Loucy (cell line): ENCODE measurements at regions not wholly inside any gene's neighbourhood (a gene's known extent, or its start where the extent isn't known, plus 50 kb on each side); places are given as distances from the start of the nearest gene placed in this dataset.

Experiments used
- H2AFZ ChIP-seq: fragments of 200-600 bp; sonication (generic); 2 replicates; pipeline ENCODE4 v1.6.0; 2016; ENCODE audit warnings: antibody characterized with exemption, mild to moderate bottlenecking, low read length, moderate library complexity
- H3F3A ChIP-seq: fragments of 200-600 bp; 2 replicates; pipeline ENCODE4 v1.6.0; 2016; ENCODE audit warnings: antibody characterized with exemption, low read depth, mild to moderate bottlenecking
- H3K27me3 ChIP-seq: fragments of 200-600 bp; sonication (generic); 2 replicates; pipeline ENCODE4 v1.6.1; 2014; ENCODE audit warnings: low read length, mild to moderate bottlenecking; ENCODE audit not compliant: insufficient read depth, poor library complexity, severe bottlenecking
- H3K36me3 ChIP-seq: fragments of 200-600 bp; sonication (generic); 2 replicates; pipeline ENCODE4 v1.6.1; 2016; ENCODE audit warnings: low read length; ENCODE audit not compliant: insufficient read depth
- H3K4me1 ChIP-seq: fragments of 200-600 bp; sonication (generic); 2 replicates; pipeline ENCODE4 v1.5.1; 2014; ENCODE audit warnings: low read length, mild to moderate bottlenecking; ENCODE audit not compliant: insufficient read depth, poor library complexity, severe bottlenecking
- H3K4me2 ChIP-seq: fragments of 200-600 bp; sonication (generic); 2 replicates; pipeline ENCODE4 v1.6.0; 2014; ENCODE audit warnings: antibody characterized with exemption, low read length, low read depth, mild to moderate bottlenecking; ENCODE audit not compliant: poor library complexity, severe bottlenecking
- H3K4me3 ChIP-seq: fragments of 200-600 bp; sonication (generic); 2 replicates; pipeline ENCODE4 v1.5.1; 2014; ENCODE audit warnings: low read length, mild to moderate bottlenecking, mixed read lengths; ENCODE audit not compliant: poor library complexity, severe bottlenecking
- H3K79me2 ChIP-seq: fragments of 200-600 bp; sonication (generic); 2 replicates; pipeline ENCODE4 v1.6.1; 2014; ENCODE audit warnings: low read length; ENCODE audit not compliant: insufficient read depth
- H3K9ac ChIP-seq: fragments of 200-600 bp; sonication (generic); 2 replicates; pipeline ENCODE4 v1.6.0; 2014; ENCODE audit warnings: mild to moderate bottlenecking, low read depth, low read length, moderate library complexity; ENCODE audit not compliant: poor library complexity, severe bottlenecking
- H3K9me2 ChIP-seq: fragments of 200-600 bp; sonication (generic); replicated peaks from 2 replicates; pipeline ENCODE4 v1.6.1; 2016; ENCODE audit warnings: low read depth, low read length, mixed read lengths
- H3K9me3 ChIP-seq: fragments of 200-600 bp; sonication (generic); 2 replicates; pipeline ENCODE4 v1.6.1; 2014; ENCODE audit warnings: mild to moderate bottlenecking, antibody characterized with exemption, low read length, low read depth; ENCODE audit not compliant: insufficient read depth
- H4K20me1 ChIP-seq: fragments of 200-600 bp; sonication (generic); 2 replicates; pipeline ENCODE4 v1.6.0; 2014; ENCODE audit warnings: antibody characterized with exemption, low read length, mild to moderate bottlenecking; ENCODE audit not compliant: insufficient read depth, poor library complexity, severe bottlenecking
- EZH2phosphoT487 ChIP-seq: fragments of 200-600 bp; IDR thresholded peaks from 2 replicates; pipeline ENCODE4 v1.6.1; 2018; ENCODE audit warnings: antibody characterized with exemption, mild to moderate bottlenecking, moderate library complexity, borderline replicate concordance
- TF ChIP-seq, protein P1 (sequence below): fragments of 200-600 bp; sonication (generic); conservative IDR thresholded peaks from 2 replicates; pipeline ENCODE4 v1.5.1; 2014; ENCODE audit warnings: mild to moderate bottlenecking, antibody characterized with exemption, low read length

DNA sequence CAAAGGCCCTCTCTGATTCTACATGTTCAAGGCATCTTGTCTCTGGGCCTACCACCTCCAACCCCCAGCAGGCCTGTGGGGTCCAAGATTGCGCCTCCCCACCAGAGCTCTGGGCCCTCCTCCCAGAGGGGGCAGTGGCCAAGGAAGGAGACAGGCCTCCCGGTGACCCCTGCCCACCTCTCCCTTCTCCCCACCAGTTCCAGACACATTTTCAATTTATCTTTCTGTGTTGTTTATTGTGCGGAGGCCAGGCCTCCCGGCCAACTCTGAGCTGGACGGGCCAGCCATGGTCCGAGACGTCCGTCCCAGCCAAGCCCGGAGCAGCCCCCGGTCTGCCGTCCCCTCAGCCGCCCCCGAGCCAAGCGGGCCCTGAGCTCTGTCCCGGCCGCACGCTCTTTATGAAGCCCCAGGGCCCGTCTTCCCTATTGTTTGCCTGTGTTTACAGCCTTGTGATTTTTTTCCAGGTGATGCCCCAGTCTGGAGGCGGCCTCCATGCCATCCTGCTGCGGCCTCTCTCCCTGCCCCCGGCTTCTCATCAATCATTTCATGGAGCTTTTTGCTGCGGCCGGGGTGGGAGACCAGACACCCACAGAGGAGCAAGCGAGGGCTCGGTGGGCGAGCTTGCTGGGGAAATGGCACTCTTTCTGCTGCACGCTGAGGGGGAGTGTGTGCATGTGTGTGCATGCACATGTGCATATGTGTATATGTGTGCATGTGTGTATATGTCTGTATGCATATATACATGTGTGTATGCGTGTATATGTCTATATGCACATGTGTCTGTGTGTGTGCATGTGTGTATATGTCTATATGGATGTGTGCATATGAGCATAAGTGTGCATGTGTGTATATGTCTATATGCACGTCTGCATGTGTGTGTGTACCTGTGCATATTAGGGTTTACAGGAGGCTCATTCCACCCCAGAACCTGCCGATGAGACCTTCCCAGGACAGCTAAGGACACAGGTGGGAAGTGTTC is 52.7 kb upstream of the ELN start:
- Histone ChIP-seq H3K9me3 (no peaks in the 10 kb centered on the region), H3K9ac (no peak overlapping the region), H3F3A (no peaks in the 10 kb centered on the region), H4K20me1 (no peaks in the 10 kb centered on the region), H3K4me2 (no peak overlapping the region), H3K27me3 (no peaks in the 10 kb centered on the region), H2AFZ (no peak overlapping the region), H3K4me1 (peaks cover 6% of the 10 kb centered on the region), H3K36me3 (no peaks in the 10 kb centered on the region), H3K79me2 (no peaks in the 10 kb centered on the region), H3K4me3 (no peak overlapping the region), H3K9me2 (no peaks in the 10 kb centered on the region)
- no peak for TF ChIP-seq EZH2phosphoT487
- TF ChIP-seq, protein P1, sequence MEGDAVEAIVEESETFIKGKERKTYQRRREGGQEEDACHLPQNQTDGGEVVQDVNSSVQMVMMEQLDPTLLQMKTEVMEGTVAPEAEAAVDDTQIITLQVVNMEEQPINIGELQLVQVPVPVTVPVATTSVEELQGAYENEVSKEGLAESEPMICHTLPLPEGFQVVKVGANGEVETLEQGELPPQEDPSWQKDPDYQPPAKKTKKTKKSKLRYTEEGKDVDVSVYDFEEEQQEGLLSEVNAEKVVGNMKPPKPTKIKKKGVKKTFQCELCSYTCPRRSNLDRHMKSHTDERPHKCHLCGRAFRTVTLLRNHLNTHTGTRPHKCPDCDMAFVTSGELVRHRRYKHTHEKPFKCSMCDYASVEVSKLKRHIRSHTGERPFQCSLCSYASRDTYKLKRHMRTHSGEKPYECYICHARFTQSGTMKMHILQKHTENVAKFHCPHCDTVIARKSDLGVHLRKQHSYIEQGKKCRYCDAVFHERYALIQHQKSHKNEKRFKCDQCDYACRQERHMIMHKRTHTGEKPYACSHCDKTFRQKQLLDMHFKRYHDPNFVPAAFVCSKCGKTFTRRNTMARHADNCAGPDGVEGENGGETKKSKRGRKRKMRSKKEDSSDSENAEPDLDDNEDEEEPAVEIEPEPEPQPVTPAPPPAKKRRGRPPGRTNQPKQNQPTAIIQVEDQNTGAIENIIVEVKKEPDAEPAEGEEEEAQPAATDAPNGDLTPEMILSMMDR, result no peak

GRCh38 chr7:73976761-73977618 is 51.0 kb upstream of the ELN start:
- Histone ChIP-seq H2AFZ (no peak overlapping the region), H3K79me2 (no peaks in the 10 kb centered on the region), H3K4me2 (no peak overlapping the region), H3K9me3 (no peaks in the 10 kb centered on the region), H3K9ac (no peak overlapping the region), H3K4me3 (no peak overlapping the region), H4K20me1 (no peaks in the 10 kb centered on the region), H3F3A (no peaks in the 10 kb centered on the region), H3K27me3 (no peaks in the 10 kb centered on the region), H3K9me2 (no peaks in the 10 kb centered on the region), H3K4me1 (peaks cover 6% of the 10 kb centered on the region), H3K36me3 (no peaks in the 10 kb centered on the region)
- TF ChIP-seq, protein P1, result no peak
- TF ChIP-seq EZH2phosphoT487, result no peak

DNA sequence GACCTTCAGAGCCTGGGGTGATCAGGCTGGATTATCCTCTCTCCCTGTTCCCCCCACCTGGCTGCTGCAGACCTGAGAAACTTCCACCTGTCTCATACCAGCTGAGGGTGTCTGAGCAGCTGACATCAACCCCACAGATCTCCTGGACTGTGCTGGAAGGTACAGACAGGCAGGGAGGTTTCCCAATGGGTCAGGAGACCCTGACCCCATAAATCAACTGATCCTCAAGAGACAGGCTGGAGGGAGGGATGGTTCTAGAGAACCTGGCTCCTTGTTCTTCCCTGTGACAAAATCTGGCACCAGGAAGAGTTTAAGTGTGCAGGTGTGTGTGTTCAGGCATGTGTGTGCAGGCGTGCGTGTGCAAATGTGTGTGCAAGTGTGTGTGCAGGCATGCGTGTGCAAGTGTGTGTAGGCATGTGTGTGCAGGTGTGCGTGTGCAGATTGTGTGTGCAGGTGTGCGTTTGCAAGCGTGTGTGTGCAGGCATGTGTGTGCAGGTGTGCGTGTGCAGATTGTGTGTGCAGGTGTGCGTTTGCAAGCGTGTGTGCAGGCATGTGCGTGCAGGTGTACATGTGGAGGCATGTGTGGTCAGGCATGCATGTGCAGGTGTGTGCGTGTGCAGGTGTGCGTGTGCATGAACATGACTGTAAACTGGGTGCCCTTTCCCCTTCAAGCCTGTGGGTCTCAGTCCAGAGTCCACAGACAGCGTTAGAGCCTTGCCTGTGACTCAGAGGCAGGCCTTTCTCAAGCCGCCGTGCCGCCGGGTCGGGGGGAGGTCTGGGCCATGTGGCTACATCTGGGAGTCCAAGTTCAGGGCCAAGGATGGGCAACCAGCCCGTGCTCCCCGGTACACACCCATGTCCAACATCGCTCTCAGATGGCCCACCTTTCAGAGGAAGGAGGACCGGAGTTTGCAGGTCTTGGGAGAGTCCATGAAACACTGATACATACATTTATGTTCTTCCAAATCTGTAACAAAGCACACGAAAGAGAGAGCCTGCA is 50.1 kb upstream of the ELN start:
- Histone ChIP-seq H3K9ac (no peak overlapping the region), H3F3A (no peaks in the 10 kb centered on the region), H3K9me2 (no peaks in the 10 kb centered on the region), H4K20me1 (no peaks in the 10 kb centered on the region), H3K4me2 (no peak overlapping the region), H3K36me3 (no peaks in the 10 kb centered on the region), H2AFZ (no peak overlapping the region), H3K9me3 (no peaks in the 10 kb centered on the region), H3K27me3 (no peaks in the 10 kb centered on the region), H3K79me2 (no peaks in the 10 kb centered on the region), H3K4me3 (no peak overlapping the region), H3K4me1 (peaks cover 6% of the 10 kb centered on the region)
- TF ChIP-seq EZH2phosphoT487, result no peak
- TF ChIP-seq, protein P1, result no peak
